SH-SY5Y (cell line): ENCODE measurements at regions not wholly inside any gene's neighbourhood (a gene's known extent, or its start where the extent isn't known, plus 50 kb on each side); places are given as distances from the start of the nearest gene placed in this dataset.

Experiments used
- GATA2 ChIP-seq: IDR thresholded peaks from 2 replicates; pipeline ENCODE4 v1.6.1; 2011; ENCODE audit warnings: mild to moderate bottlenecking, low read depth, low read length
- GATA3 ChIP-seq: IDR thresholded peaks from 2 replicates; pipeline ENCODE4 v1.6.1; 2011; ENCODE audit warnings: low read depth, mild to moderate bottlenecking, low read length, moderate library complexity

GRCh38 chr10:124244256-124244877, 151.0 kb upstream of the CHST15 start:
- no peak for TF ChIP-seq GATA2
- no peak for TF ChIP-seq GATA3
